ENCODE measurements at regions not wholly inside any gene's neighbourhood (a gene's known extent, or its start where the extent isn't known, plus 50 kb on each side); places are given as distances from the start of the nearest gene placed in this dataset.
"Not testable (repeated sequence)": the region's sequence is repeated elsewhere in the genome, so short reads cannot be mapped to it uniquely, and the experiment has no call there.

DNA sequence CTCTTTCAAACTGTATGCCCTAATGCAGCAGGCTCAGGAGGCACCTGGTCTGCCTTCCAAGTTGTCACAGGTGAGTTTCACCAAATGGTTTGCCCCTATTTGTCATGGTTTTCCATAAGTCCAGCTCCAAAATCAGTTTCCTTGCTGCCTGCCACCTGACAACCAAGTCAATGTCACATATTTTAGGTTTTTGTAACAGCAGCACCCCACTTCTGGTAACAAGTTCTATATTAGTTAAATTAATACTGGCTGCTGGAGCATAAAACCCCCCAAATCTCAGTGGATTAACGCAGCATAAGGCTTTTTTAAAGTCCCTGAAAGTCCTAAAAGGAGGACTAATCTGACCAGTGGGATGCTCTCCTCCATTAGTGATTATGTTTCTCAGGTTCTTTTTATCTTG lies 200.7 kb downstream of the RRAGC start:
- no peak for DNase-seq

DNA sequence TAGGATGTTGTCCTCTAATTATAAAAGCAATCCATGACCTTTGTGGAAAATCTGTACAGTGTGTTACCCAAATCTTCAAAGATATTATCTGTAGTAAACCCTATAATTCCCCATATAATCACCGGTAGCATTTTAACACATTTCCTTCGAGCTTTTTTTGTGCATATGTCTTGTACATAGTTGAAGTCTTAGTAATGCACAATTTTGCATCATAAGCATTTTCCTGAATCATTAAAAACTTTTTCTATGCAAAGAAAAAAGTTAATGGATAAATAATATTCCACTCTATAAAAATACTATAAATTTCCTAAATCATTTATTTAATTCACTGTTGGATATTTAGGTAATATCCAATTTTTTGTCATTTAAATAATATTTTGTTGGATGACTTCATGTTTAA lies 201.7 kb downstream of the RRAGC start:
- no peak for DNase-seq

DNA sequence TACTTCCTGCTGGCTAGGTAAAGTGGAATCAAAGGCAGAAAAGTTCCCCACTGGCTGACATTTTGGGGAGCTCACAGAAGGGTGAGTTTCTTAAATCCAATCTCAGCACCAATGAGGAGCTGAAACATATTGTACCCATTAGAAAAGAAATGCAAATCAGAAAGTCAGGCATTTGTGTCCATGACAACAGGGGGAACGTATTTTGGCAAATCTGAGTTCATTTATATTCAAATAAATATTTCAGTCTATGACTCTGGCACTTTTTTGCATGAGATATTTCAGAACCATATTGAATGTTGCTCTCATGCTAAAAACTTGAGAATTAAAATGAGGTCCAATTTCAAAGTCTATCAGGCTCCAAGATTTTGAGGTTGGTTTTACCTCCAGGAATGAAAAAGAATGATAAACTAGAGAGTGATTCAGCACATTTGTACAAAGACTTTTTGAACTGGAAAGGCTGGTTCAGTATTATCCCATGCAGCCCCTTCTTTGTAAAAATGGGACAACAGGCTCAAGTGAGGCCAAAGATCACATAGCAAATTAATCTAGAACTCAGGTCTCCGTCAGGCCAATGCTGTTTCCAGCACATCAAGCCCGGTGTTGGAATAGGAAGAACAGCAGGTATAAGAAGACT lies 202.2 kb downstream of the RRAGC start:
- DNase-seq = no peak

DNA sequence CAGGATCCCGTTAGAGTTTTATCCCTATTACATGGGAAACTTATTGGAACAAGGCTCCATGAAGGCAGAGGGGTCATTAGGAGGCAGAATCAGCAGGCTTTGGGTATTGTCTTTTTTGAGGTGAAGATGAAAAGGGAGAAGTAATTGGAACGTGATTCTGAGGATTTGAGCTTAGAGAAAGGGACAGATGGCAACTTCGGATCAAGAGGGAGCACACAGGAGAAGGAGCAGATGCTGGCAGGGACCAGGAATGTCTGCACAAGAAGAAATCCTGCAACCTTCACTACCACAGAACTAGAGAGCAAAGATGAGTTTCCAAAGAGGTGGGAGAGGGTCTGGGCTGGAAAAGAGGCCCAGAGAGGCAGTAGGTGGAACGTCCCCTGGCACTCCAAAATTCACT lies 202.8 kb downstream of the RRAGC start:
- no peak for DNase-seq

DNA sequence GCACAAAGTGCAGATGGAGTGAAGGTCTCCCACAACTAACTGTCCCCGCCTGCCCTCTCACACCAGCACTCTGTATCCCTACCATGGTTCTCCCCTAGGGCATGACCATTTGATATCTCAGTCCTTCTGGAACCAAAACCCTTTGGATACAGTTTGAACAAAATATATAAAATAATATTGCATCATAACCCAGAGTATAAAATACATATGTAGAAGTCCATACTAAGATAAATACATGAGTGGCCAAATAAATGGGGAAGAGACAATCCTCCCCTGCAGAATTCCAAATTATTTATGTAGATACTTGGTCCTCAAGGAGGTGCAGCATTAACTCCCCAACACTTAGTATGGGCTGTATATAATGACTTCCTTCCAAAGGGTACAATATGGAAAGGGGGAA lies 207.4 kb downstream of the RRAGC start:
- DNase-seq = no peak

DNA sequence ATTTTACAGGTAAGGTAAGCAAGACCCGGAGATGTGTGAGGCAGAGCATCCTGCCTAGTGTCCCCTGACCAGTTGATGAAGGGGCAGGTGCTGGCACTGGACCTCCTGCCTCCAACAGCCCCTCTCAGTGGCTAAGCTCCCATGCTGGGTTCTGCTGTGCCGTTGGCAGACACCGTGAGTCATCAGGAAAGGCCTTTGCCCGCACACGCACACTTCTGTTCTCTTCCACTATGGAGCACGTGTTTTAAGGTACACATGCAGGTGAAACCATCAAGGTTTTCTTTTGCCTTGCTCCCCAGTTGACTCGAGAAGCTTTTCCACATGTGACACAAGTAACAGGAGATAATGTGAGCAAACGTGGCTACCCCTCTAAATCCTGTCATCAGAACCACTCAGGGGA lies 207.9 kb downstream of the RRAGC start:
- no peak for DNase-seq

DNA sequence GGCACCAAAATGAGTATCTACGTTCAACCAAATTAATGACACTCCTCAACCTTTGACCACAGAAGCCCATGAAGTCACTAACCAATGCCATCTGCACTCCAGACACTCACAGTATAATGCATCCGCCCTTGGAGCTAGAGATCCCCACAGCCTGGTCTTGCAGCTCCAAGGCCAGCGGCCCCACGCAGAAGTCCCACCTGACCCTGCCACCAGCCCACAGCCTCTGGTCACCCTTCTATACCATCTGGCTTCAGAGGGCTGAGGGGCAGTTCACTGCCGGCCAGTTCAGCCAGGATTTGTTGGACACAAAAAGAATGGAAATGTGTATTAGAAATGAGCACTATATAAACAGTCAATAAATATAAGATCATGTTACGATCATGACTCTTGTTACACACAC lies 211.2 kb downstream of the RRAGC start:
- no peak for DNase-seq

DNA sequence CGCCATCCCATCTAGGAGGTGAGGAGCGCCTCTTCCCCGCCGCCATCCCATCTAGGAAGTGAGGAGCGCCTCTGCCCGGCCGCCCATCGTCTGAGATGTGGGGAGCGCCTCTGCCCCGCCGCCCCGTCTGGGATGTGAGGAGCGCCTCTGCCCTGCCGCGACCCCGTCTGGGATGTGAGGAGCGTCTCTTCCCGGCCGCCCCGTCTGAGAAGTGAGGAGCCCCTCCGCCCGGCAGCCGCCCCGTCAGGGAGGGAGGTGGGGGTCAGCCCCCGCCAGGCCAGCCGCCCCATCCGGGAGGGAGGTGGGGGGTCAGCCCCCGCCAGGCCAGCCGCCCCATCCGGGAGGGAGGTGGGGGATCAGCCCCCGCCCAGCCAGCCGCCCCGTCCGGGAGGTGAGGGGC lies 212.2 kb downstream of the RRAGC start:
- not testable (repeated sequence) for DNase-seq

DNA sequence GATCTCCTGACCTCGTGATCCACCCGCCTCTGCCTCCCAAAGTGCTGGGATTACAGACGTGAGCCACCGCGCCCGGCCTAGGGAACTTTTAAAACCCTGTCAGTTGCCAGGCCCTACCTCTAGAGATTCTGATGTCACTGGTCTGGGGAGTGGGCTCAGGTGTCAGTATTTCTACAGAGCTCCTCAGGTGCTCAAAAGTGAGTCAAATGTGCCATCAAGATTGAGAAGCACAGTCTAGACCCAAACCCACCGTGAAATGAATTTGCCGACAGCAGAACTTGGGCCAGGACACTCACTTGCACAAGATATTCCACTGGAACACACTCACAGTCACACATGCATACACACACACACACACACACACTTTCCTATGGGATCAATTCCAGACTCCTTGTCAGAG lies 215.5 kb downstream of the RRAGC start:
- no peak for DNase-seq

DNA sequence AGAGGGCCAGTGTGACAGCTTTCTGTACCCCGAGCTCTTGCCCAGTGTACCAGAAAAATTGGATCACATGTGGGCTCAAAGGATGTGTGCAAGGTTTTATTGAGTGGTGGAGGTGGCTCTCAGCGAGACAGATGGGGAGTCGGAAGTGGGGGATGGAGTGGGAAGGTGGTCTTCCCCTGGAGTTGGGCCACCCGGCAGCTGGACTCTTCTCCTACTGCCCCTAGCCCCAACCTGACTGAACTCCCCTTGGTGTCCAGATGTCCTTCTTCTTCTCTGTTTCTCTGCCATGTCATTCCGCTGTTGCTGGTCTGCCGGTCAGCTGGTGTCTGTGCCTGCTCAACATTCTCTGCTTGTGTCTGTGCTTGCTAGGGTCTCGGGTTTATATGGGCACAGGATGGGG lies 217.9 kb downstream of the RRAGC start:
- DNase-seq = no peak

DNA sequence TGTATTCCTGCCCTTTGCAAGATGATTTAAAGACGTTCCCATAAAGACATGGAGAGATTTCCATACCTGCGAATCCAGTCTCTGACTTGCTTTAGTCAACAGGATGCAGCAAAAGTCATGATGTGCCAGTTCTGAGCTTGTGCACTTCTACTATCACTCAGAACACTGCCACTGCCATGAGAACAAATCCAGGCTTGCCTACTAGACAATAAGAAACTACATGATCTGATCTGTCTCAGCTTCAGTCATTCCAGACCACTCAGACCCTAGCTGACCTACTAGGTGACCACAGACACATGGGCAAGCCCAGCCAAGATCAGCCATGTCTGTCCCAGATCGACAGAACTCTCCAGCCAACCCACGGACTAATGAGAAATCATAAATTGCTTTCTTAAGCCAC lies 219.2 kb downstream of the RRAGC start:
- DNase-seq = no peak

DNA sequence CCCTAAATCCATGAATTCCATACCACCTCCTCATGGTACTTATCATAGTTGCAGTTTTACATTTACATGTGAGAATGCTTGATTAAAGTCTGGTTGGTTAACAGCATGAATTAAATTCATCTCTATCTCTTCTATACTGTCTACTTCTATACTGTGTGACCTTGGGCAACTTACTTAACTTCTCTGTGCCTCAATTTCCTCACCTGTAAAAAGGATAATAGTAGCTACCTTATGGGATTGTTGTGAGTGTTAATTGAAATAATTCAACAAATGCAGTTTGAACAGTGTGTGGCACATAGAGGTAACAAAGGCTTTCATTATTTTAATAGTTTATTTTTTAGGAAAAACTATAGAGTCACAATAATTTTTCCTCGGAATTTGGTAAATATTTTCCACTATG lies 231.3 kb downstream of the RRAGC start:
- no peak for DNase-seq

DNA sequence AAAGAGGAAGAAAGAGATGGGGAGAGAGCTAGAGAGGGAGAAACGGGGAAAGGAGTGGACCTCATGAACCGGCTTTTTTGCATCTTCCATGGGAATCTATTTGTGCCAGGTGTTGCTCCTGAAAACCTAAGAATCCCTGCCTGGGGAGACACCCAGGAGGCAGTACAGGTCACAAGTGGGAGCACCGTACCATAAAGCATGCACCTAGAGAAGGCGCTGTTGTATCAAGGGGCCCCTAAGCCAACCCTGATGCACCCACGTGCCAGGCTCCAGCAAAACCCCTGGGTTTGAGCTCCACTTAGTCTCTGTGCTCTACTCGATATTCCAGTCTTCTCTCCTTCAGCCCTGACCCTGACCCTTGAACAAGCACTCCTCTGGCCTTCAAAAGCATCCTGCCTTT lies 233.6 kb downstream of the RRAGC start:
- no peak for DNase-seq

DNA sequence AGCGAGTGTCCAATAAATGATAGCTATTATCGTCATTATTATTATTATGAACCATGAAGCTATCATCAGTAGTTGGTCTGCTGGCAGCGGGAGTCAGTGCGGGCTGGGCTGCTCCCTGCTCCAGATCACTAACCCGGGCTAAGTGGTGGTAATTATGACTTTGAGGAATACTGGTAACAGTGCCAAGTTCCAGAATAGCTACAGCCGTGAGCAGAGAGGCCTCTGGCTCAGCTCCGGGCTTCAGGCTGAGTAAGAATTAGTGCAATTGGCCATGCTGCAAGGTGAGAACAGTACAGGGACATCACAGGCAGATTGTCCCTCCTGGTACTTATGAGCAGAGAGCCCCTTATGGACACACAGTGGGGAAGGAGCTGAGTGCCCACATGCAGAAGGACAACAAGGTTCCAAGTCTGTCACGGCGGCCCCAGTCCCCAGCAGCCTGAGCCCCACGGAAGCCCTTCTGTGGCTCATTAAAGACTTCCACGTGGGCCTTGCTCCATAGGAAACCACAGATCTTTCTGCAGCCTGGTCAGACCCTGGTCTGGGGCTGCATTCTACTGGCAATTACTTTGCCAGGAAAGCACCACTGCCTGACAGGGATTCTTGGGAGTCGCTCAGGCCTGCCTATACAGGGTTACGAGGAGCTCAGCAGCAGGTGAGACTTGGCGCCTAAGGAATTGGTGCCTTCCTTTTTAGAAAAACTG lies 235.1 kb downstream of the RRAGC start:
- no peak for DNase-seq

DNA sequence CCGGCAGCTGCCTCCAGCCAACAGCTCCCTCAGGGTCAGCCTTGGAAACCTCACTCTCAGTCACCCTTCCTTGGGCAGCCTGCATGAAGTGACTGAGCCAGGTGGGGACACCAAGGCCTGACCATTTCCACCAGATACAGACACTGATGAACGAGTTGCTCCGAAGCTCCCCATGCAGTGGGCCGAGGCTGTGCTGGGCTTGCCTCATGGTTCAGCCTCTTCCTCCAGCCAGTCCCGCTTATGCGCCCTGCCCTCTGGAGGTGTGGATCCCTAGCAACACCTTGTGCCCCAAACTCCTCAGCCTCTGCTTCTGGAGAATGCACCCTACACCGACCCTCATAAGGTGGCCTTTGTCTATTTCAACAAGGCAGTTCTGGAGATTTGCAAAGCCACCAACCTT lies 236.0 kb downstream of the RRAGC start:
- DNase-seq = no peak

DNA sequence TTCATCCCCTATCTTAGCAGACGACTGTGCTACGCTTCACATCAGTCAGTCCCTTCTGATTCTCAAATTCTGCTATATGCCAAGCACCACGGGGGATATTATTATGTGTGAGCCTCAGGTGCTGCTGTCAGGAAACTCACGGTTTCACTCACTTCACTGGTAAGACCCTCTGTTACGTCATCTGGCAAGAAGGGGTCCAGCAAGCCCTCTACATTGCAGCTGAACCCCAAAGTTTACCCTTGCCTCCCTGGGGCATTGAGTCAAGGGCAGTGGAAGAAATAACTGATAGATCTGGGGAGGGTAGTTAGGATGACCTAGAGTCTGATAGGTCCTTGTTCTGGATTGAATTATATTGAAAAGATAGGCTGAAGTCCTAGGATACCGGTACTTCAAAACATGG lies 237.4 kb downstream of the RRAGC start:
- DNase-seq = no peak

DNA sequence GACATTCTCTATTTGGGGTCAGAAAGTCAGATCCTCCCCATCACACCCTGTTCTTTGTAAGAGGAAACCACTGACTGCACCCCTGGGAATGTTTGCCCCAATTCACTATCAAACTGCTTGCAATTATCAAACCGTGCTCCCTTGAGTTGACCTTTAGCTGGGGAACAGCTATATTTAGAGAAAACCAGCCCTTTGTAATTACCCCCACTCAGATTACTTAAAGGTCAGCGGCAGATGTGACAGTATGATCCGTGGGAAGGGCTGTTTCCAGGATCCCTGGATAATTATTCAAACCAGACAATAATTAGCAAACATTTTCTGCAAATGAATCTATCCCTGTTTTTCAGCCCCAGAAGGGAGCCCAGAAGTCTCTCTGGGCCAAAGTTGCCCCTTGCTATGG lies 242.7 kb downstream of the RRAGC start:
- DNase-seq = no peak

DNA sequence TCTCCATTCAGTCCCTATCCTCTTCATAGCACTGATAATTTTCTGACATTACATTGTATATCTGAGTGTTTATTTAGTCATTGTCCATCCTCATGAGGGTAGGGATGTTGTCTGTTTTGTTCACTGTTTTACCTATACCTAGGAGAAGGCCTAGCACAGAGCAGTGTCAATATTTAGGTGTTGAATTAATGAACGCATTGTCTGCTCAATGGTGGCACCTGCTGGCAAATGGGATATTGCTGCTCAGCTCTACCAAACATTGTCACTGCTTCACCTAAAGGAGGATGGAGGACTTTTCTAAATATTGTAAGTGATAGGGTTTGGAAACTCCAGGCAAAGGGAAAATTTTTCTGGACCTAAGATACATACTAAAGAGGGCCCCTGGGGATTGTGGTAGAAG lies 243.9 kb downstream of the RRAGC start:
- DNase-seq = no peak

DNA sequence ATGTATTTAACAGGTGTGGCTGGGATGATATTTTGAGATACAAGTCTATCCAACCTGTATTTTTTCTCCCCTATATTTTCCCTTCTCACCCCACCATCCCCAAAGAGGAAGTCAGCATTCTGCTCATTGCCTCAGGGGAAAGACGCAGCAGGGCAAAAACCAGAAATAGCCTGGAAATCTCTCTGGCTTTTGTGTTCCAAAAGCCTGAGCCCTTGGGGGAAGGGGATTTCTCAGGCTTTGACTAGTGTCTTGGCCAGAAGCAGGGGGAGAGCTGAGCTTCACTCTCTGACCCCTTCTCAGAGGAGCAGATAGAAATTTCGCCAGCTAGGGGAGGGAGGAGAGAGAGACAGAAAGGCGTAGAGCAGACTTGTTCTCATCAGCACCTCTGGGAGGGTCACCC lies 244.7 kb downstream of the RRAGC start:
- DNase-seq = no peak

DNA sequence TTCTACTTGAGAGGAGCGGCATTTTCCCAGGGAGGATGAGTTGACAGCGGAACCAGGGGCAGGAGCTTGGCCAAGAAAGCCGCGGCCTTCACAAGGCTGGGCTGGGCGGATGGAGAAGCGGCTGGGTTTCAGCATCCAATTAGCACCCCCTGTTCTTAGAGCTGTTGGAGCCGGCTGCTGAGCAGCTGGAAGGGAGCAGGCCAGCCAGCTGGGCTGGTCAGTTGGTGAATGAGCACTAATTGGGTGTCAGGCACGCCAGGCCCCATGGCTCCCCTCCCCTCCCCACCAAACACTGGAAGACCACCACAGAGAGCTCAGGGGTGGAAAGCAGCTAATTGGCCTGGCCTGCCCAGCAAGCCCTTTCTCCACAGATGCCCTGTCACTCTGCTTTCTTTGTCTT lies 245.6 kb downstream of the RRAGC start:
- DNase-seq = no peak

DNA sequence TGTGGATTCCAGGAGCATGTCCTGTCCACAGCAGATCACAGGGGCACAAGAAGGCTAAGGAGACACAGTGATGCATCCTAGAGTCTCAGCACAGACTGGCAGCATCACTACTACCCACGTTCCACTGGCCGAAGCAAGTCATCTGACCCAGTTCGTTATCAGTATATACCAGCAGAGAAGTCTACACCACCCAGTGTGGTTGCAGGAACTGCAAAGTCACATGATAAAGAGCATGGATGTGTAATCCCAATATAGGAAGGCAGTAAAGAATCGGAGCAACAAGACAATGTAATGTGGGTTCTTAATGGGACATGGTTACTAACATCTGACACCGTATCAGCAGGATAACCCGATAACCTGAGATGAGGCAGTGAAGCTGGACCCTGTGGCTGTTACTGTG lies 246.6 kb downstream of the RRAGC start:
- no peak for DNase-seq

DNA sequence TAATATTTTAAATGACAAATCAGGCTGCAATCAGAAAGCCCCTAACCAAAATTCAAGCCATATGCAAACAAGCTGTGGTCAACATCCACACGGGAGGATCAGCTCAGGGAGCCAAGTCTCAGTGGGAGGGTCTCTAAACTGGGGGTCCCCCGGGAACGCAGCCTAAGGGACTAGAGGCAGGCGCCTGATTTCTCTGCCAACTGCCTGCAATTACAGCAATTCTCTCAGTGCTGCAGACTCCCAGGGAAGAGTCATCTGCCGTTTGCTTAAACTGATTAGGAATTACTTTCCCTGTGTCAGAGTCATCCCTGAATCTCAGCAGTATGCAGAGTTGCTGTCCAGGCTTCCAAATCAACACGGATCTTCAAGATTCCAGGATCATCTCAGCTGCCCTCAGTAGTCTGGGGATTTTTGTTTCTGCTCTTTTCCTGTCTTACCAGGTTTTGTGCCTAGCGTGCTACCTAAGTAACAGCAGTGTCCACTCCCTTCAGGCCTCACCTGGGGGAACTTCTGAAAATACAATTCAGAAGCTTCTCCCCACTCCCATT lies 247.8 kb downstream of the RRAGC start:
- DNase-seq = no peak

DNA sequence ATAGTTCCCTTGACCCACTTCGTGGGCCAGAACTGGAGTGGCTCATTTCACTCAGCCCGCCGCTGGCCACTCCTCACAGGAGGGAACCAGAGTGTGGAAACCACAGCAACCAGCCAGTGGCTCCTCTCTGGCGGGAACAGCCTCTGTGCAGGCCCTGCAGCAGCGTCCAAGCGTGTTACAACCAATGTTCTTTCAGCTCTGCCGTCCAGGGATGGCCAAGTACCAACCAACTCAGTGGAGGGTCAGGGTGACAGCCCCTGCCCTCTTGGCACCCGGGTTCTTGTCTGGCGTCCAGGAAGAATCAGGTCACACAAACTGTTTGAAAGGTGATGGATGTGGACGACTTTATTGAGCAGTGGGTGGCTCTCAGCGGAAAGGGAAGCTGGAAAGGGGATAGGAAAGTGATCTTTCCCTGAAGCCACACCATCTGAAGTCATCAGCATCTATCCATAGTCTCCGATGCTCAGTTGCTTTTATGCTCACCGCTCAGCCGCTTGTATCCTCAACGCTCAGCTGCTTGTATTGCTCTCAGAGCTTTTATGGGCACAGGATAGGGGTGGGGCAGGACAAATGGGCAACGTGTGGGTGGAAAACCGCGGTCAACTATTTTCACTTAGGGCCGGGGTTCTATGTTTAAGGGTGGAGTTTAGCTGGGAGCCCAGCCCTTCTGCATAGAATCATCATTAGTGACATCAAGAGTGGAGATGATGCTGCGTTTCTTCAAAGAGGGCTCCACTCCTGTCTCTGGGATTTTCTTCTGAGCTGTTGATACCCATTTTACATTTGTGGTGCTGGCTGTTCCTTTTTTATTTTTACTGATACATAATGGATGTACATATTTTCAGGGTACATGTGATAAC lies 250.2 kb downstream of the RRAGC start:
- DNase-seq = no peak
